DMS53 treated with DMSO at 0.1 percent for 48 hours (cell line): ENCODE measurements at regions not wholly inside any gene's neighbourhood (a gene's known extent, or its start where the extent isn't known, plus 50 kb on each side); places are given as distances from the start of the nearest gene placed in this dataset.

ENCODE experiments used
- DNase-seq: peaks from one replicate; lab custom pipeline; 2025; ENCODE audit not compliant: unreplicated experiment; lab: John Stamatoyannopoulos, UW

DNA sequence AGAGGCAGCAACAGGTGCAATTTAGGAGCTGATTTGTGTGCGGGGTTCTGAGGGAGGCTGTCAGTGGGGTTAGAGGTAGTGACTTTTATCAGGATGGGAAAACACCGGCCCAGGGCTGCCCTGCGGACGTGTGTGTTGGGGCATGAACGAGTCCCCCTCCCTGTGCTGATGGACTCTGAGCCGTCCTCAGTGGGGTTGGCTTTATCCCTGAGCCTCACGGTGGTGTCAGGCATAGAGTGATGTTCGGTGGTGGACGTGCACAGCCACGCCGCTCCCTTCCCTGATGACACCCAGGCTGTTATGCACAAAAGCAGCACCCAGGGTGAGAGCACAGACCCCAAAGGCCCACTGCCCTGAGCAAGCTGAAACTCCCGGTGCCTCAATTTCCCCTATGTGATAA lies 809.1 kb downstream of the BRD1 start:
- no peak for DNase-seq

DNA sequence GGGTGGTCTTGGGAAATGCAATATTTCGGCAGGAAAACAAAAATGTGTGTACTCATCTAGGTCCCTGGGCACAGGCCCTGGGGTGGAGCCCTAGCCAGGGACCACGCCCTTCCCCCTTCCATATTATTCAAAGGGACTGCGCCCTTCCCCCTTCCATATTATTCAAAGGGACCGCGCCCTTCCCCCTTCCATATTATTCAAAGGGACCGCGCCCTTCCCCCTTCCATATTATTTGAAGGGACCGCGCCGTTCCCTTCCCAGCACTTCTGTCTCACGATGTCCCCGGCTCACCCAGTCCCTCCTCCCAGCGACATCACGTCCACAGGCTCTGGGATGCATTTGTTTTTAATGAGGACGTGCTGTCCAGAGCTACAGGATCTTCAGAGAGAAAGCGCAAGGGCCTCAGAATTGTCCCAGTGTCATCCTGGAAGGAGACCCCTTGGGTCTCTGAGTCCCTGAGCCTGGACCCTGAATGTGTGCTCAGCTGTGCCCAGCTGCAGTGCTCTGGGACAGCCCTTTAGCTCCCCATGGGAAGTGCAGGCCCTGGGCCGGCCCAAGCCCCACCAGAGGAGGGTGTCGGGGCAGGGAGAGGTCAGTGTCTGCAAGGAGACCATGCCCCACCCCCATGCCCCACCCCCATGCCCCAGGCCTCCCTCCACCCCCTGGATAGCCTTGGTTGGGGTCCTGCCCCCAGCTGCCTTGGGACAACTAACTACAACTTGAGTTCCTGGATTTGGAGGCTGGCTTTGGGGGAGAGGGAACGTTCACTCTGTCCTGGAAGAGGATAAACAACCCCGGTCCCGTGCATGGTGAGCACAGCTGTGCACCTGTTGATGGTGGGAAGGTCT lies 810.0 kb downstream of the BRD1 start:
- DNase-seq, result no peak

DNA sequence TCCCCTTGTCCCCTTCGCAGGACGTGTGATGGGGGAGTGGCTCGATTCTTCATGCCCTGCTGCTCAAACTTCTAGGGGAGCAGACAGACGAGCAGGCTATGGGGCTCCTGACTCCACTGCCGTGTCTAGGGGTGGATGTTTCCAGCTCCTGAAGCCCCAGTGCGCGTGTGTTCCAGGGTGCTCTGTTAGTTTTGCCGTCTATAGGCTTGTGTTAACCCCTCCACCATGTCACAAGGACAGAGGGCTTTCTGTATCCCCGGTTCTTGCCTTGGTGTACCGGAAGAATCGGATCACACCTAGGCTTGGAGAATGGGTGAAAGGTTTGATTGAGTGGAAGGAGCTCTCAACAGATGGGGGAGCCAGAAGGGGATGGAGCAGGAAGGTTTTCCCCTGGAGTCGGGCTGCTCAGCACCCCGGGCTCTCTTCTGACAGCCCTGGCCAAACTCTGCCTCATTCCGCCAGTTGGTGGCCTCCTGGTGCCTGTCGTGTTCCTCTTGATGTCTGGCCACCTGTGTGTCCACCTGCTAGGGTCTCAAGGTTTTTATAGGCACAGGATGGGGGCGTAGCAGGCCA lies 810.7 kb downstream of the BRD1 start:
- no peak for DNase-seq

DNA sequence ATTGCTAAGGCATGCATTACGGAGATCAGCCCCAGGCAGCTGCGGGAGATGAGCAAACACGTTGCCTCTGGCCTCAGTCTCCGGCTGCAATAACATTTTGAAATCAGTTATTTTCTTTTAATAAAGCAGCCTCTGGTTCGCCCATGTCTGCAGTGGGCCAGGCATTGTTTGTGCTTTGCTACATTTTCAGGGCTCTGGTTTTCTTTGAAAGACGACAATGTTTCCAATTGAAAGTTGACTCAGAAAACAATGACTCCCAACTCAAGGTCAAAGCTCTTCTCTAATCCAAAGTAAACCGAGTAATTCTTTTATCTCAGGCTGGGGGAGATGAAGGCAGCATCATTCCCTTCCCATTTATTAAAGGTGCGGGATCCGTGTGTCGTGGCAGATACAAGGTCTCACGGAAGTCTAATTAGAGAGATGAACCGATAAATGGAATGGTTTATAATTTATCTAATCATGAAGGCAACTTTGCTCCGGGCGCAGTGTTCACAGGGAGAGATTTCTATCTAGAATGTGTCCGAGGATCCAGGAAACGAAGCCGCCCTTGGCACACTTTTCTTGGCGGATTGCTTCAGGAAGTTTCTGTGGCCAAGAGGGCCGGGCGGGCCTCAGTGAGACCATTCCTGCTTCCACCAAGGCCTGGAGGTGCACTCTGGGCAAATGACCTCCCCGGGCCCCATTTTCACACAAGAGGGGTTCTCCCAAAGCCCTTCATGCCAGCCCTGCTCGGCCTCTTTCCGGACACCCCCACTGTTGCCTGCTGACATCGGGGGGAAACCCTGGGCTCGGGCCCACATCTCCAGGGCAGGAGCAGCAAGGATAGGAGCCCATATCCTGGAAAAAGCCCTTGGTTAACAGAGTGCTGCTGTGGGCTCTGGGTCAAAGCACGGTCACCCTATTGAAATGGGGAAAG lies 811.4 kb downstream of the BRD1 start:
- DNase-seq, result no peak

DNA sequence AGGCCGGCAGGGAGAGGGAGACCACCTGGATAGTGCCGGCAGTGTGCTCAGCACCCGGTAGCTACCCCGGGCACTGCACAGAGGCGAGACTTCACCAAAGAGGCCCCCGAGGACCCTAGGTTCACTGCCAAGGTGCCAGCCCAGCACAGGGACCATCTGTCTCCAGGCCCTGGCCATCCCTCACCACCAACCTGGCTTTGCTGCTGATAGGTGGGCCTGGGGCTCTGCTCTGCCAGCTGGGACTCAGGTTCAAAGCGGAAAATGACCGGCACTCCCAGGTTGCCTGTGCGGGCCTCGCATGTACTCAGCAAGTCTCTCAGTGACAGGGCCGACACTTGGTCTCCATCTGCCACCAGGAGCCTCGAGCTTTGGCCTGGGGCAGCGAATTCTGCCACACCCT lies 812.2 kb downstream of the BRD1 start:
- DNase-seq, result no peak

DNA sequence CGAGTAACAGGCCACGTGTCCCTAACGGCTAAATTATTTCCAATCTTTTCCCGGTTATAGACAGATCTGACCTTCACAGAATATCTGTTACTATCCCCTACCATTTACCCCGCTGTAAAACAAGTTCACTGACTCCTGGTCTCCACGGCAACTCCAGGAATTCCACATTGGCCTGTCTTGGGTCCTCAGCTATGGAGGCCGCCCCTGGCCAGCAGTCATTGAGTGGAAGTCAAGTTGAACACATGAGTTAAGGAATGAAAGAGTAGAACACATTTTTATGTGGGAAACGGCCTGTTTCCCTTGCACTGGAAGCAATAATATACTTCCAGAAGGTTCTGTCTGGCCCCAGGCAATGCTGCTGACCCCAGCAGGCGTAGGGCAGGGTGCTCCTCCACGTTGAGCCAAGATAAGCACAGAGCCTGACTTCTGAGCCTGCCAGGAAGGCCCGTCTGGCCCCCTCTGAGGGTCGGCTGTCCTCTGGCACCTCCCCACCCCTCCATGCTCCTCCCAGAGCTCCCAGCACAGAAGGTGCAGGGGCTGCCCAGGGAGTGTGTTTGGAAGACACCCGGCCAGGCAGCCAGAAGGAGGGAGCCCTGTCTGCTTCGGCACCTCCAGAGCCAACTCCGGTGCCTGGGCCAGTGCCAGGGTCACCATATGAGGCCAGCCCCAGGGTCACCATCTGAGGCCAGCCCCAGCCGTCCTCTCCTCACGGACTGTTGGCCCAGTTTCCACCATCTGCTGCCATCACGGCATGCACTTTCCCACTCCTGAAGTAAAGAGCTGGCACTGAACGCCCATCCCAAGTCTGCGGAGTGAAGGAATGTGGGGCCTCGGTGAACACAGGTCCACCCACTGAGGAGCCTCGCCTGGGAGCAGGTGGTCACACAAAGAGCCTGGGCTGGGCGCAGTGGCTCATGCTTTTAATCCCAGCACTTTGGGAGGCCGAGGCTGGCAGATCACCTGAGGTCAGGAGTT lies 813.2 kb downstream of the BRD1 start:
- DNase-seq, result no peak

DNA sequence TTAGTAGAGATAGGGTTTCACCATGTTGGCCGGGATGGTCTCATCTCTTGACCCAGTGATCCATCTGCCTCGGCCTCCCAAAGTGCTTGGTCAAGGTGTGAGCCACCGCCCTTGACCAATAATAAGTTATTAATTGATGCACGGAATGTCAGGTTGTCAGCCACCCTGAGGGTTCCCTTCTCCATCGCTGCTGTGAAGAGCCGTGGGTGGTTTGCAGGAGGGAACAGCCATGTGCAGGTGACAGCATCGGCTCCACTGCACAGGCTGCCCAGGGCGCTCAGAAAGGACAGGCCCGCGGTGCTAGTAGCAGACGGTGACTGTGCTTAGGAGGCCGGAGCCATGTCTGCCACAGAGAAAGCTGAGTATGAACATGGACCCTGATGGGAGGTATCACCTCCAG lies 814.0 kb downstream of the BRD1 start:
- no peak for DNase-seq

DNA sequence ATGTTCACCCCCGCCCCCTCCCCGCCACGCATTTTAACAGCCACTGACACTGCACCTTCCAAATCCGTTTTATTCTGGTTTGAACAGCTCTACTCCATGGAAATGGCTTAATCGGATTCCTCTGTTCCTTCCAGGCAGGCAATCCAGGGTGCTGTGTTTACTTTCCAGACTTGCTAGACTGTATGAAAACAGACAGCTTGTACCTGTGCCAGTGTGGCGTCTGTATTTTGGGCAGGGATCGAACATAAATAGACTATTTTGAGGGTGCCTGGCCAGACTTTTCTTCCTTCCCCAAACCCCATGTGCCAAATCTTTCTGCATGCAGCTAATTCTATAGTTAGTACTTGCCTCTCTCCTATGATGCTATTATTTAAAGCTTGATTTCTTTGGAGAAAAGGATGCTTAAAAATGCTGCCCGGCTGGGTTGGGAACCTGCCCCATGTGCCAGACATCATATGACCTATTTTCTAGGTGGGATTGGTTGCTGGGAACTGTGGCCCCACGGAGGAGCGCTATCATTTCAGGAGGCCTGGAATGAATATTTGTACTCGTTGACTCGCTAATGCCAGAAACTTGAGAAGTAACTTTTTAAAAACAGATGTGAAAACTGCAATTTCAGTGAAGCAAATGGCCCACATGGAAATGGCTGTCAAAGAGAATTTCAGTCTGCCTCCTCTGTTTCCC lies 814.8 kb downstream of the BRD1 start:
- no peak for DNase-seq

DNA sequence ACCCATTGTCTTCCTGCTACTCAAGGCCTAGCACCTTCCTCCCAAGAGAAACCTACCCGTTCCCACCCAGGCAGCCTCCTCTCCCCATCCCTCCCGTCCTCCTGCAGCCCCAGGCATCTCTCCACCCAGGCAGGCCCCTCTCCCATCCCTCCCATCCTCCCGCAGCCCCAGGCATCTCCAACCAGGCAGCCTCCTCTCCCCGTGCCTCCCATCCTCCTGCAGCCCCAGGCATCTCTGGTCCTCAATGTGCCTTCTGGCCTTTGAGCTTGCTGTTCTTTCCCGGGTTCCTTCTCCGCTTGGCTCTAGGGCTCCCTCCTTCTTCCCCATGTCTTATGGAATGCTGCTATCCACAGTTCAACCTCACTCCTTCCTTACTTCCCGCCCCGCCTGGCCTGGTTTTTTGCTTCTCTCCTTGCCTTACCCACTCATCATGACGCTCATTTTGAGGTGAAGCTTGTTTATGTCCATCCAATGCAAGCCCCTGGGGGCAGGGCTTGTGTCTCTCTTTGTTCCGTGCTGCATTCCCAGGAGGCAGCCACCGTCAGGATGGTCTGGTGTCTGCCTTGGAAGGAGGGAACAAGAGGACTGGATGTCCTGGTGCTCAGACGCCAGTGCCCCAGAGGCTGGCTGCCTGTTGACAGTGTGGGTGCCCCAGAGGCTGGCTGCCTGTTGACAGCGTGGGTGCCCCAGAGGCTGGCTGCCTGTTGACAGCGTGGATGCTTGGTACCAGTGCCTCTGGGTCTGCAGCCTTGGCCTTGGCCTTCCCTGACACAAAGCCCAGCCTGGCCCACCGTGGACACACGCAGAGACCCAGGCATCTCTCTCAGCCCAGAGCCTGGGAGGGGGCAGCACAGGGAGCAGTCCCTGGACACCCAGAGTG lies 815.7 kb downstream of the BRD1 start:
- DNase-seq, result no peak

DNA sequence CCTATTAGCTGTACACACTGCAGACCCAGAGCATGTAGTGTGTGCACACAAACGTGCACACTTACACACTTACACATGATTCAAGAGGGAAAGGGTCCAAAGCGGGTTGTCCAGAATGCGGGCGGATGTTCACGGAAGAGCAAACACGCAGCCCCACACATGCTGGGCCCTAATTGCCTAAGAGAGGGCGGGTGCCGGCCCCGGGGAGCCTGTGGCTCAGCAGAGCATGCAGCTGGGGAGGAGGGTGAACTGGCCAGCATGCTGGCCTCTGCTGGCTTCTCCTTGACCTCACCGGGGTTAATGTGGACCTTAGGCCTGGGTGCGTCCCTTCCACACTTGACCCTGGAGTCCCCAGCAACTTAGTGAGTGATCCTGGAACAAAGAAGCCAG lies 816.3 kb downstream of the BRD1 start:
- no peak for DNase-seq

DNA sequence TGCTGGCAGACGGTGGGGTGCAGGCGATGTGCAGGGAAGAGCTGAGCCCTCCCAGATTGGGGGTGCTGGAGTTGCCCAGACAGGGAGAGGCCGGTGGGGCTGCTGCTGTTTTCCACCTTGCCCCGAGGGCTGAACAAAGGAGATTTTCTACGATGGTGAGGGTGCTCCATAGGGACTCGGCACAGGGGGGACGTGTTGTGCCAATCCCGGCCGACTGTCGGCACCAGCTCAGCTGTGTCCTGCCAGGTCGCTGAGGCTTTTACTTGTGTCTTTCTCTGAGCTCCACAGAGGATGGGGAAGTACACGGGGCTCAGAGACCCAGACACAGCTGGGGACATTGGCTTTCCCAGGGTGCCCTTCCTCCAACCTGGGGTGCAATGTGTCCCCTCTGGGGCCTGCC lies 816.8 kb downstream of the BRD1 start:
- DNase-seq, result no peak

DNA sequence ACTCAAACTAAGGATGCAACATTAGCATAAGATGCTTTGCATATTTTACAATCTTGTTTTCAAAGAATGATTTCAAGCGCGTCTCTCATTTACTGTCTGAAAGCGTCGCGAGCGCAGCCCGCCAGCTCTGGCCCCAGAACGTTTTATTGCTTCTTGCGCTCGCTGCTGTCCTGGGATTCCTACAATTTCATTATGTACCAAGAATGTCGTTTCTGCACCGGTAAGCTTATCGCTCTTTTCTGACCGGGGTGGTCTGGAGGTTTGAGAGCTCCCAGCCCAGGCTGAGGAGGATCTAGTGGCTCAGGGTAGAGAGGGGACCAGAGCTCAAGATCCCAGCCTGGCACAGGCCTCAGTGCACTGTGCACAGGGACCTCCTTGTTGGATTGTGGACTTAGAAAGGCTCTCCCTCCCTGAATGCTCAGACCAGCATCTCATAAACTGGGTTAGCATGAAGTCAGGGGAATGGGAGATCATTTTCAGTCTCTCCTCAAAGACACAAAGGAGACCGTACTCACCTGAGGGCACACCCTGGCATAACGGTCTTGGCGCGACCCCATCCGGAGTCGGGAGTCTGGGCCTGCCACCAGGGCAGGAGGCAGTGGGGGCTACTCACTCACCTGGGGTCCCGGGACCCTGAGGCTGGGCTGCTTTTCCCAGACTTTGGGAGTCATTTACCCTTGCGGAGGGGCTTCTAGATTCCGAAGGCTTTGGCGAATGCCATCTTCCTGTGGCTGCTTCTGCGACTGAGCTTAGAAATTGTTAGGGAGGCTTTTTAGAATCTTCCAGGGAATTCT lies 817.4 kb downstream of the BRD1 start:
- DNase-seq, result no peak

DNA sequence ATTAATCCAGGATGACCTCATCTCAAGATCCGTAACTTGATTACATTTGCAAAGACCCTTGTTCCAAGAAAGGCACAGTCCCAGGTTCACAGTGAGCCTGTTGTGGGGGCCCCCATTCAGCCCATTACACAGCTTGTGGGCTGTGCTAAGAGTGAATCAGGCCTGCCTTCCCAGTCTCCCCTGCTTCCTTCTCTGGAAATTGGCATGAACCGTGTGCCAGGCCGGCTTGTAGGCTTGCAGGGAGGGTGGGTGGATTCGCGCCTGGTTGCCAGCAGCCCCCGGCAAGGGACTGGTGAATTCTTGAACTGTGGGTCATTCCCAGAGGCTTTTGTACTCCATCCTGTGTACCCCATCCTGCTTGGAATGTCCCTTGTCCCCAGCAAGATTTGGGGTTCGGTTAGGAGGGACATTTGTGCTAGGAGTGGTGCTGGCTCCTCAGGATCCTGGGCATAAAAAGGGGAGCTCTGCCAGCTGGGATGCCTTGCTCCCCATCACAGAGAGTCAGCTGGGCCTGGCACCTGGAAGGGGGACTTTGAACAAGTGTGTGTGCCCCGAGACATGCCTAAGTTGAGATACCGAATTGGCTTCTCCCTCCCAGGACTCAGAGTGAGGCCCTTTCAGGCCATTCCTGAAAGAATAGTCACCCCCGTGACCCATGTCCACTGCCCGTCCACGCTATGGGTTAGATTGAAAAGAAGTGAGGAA lies 818.2 kb downstream of the BRD1 start:
- DNase-seq, result no peak

DNA sequence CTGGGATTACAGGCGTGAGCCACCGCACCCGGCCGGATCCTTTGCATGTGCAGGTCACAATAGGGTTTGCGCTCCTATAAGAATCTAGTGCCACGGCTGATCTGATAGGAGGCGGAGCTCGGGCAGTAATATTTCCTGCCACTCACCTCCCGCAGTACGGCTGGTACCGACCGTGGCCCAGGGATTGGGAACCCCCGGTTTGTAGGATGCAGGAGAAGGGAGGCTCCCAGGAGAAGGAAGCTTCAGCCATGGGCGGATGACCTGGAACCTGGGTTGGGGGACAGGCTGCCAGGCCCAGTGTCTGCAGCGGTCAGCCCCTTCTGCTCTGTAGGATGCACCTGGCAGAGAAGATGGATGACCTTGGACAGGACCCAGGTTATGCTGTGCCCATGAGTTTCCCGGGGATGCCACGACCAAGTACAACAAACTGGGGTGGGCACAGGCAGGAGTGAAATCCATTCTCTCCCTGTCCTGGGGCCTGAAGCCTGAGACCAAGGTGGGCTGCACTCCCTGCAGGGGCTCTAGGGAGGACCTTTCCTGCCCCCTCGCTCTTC lies 818.9 kb downstream of the BRD1 start:
- DNase-seq, result no peak

DNA sequence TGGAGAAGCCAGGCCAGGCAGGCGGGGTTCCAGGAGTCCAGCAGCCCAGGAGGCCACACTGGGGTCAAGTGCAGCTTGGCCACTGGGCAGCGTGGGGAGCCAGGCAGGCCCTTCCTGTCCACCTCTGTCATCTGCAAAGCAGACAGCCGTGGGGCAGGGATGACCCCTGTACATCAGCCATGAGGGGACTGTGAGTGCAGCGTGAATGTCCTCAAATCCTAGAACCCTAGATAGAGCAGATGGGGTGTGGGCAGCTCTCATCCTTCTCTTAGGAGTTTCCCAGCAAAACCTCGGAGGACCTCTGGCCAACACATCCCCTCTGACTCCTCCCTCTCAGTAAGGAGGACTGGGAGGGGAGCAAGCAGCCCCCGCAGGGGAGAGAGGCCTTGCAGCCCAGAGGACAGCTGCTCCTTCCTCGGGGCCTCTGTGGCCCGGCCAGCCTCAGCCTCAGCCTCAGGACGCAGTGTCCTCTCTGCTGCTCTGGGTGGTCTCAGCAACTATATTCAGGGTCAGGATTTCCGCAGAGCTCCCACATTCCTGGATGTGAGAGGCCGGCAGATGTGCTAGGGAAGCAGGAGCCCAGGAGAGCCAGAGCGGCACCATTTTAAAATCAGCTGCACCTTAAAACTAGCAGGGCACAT lies 820.5 kb downstream of the BRD1 start:
- no peak for DNase-seq

DNA sequence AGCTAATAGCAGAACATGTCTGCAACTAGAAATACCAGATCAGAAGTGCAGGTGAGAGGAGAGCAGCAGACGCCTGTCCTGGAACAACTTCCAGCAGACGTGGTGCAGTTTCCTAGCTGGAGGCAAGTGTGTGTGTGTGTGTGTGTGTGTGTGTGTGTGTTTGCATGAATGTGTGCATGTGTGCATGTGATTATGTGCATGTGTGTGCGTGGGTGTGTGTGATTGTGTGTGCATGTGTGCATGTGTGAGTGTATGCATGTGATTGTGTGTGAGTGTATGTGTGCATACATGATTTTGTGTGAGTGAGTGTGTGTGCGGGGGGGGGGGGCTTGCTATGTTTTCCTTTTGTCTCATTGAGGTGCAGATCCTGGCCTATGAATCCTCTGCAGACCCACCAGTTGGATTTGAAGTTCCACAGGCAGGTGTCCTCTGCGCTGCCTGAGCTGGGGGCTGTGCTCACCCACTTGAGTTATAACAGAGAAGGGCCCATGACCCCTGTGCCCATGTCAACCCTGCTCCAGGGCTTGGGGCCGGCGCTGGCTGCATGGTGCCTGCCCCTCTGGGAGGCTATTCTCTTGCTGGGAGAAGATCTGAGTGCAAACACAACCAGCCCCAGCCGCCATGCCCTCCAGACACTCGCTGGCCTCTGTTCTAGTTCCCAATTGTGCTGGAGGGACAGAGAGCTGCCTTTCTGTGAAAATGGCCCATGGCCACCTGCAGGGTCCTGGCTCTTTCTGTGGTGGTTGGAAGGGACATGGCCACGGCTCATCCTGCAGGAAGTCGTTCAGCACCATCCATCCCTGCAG lies 821.3 kb downstream of the BRD1 start:
- DNase-seq, result no peak
